Stimulated activated CD4-positive, alpha-beta T cell treated with anti-CD3 and anti-CD28 coated beads, Interleukin-4, amount 100 ng/mL, for 1 hour (primary cell): ENCODE measurements at regions not wholly inside any gene's neighbourhood (a gene's known extent, or its start where the extent isn't known, plus 50 kb on each side); places are given as distances from the start of the nearest gene placed in this dataset.
"Not testable (repeated sequence)": the region's sequence is repeated elsewhere in the genome, so short reads cannot be mapped to it uniquely, and the experiment has no call there.

Experiments
- DNase-seq: peaks from one replicate; pipeline ENCODE4 v3.0.0-alpha.2; 2020

GRCh38 chr6:27854421-27854820, 57.8 kb downstream of the OR2B2 start:
- no peak for DNase-seq

- no peak for DNase-seq
Observed at GRCh38 chr6:27851440-27851839, 60.8 kb downstream of the OR2B2 start.

- DNase-seq: not testable (repeated sequence)
Observed at GRCh38 chr6:27849001-27849400, 63.2 kb downstream of the OR2B2 start.

GRCh38 chr6:27847706-27848105, 64.5 kb downstream of the OR2B2 start:
- DNase-seq: no peak

GRCh38 chr6:27840572-27840971, 71.6 kb downstream of the OR2B2 start:
- DNase-seq: no peak

- no peak for DNase-seq
Observed at GRCh38 chr6:27839626-27840475, 72.3 kb downstream of the OR2B2 start.

GRCh38 chr6:27838945-27839625, 73.1 kb downstream of the OR2B2 start:
- peak; percentile 29 for DNase-seq

- DNase-seq: peak; percentile 62
Observed at GRCh38 chr6:27838058-27838944, 73.9 kb downstream of the OR2B2 start.

- DNase-seq: no peak
Observed at GRCh38 chr6:27837625-27838057, 74.6 kb downstream of the OR2B2 start.

GRCh38 chr6:27836783-27837624, 75.2 kb downstream of the OR2B2 start:
- peak; percentile 38 for DNase-seq

- no peak for DNase-seq
Observed at GRCh38 chr6:27836141-27836782, 75.9 kb downstream of the OR2B2 start.

GRCh38 chr6:27834879-27835549, 77.2 kb downstream of the OR2B2 start:
- no peak for DNase-seq

- DNase-seq: no peak
Observed at GRCh38 chr6:27834384-27834783, 77.8 kb downstream of the OR2B2 start.

GRCh38 chr6:27831434-27832081, 80.6 kb downstream of the OR2B2 start:
- DNase-seq: peak; percentile 69

- not testable (repeated sequence) for DNase-seq
Observed at GRCh38 chr6:27830600-27831433, 81.4 kb downstream of the OR2B2 start.

GRCh38 chr6:27830212-27830599, 82.0 kb downstream of the OR2B2 start:
- no peak for DNase-seq

GRCh38 chr6:27829453-27830211, 82.6 kb downstream of the OR2B2 start:
- no peak for DNase-seq

GRCh38 chr6:27827477-27827876, 84.7 kb downstream of the OR2B2 start:
- DNase-seq: not testable (repeated sequence)

GRCh38 chr6:27826612-27826985, 85.6 kb downstream of the OR2B2 start:
- DNase-seq: not testable (repeated sequence)
